ENCODE measurements at regions not wholly inside any gene's neighbourhood (a gene's known extent, or its start where the extent isn't known, plus 50 kb on each side); places are given as distances from the start of the nearest gene placed in this dataset.

DNA sequence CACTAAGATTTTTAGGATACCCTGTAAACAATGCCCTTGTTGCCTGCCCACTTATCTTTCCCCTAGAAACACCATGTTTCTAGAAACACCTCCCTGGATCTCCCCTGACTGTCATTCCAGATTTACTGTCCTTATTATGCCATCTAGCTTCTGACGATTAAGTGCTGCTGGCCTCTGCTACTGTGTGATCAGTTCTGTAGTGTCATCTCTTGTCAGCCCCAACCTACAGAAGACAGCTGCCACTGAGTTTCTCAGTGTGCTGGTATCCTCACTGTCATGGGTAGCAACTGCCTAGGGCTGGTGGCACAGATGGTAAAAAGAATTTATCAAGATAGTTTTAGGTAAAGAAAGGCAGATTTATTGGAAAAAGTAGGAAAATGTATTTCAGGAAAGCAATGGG, 68.7 kb upstream of the WWC2 start:
- H3K36me3 ChIP-seq (replicated peaks in 1 of 2; ENCODE audit: control insufficient read depth in 1 of 2, insufficient read depth in 2 of 2, low read length in 2 of 2), result no peaks in the 10 kb centered on the region
- no peak overlapping the region for H3K4me2 ChIP-seq (ENCODE audit: low read depth, low read length)
- H3K27ac ChIP-seq (ENCODE audit: extremely low read length, insufficient read depth, low read length), result no peak overlapping the region
- CTCF ChIA-PET (ENCODE audit: low intra/inter-chr PET ratio, low total read pairs), result no interaction called here
- H3K9ac ChIP-seq (ENCODE audit: insufficient read depth, low read depth, low read length), result no peak overlapping the region
- in situ Hi-C loops (cut with HindIII; ENCODE audit: extremely low pct_ligation_motif_present, low pct_unique_long_range_greater_than_20kb), result no loop called here
- intact Hi-C loops (cut with micrococcal nuclease; ENCODE audit: unreplicated experiment), result no loop called here
- H3K79me2 ChIP-seq (ENCODE audit: insufficient read depth, low read length), result no peaks in the 10 kb centered on the region
- no peaks in the 10 kb centered on the region for H3K9me3 ChIP-seq (ENCODE audit: low read length)
- H4K20me1 ChIP-seq (ENCODE audit: insufficient read depth, low read length), result no peaks in the 10 kb centered on the region
- WGBS (ENCODE audit: low lambda C conversion rate), result 0% methylated on average over 1 of the region's 1 CpG
- DNase-seq (ENCODE audit: low spot score) (no peak), ATAC-seq (no peak), FAIRE-seq (no peak)
- H3K4me1 ChIP-seq (ENCODE audit: insufficient read depth, low read length), result no peaks in the 10 kb centered on the region
- no peak overlapping the region for H3K4me3 ChIP-seq (replicated peaks in 1 of 3; ENCODE audit: insufficient read depth in 1 of 3, low read depth in 2 of 3, low read length in 3 of 3)
- POLR2A ChIA-PET, result no interaction called here
- BruUV-seq (replicated peaks), result no TSS peak
- H2AFZ ChIP-seq (ENCODE audit: low read length), result no peak overlapping the region
- peaks cover 0 to 9% of the 10 kb centered on the region in 2 experiments; a peak in 1 of 5 replicates for H3K27me3 ChIP-seq (ENCODE audit: control insufficient read depth in 1 of 2, insufficient read depth in 2 of 2, low read length in 2 of 2)
- no peak for TF ChIP-seq SIX1 (CRISPR knock-in tag; IDR thresholded peaks at IDR 0.05; ENCODE audit: borderline replicate concordance)
- TF ChIP-seq EED (CRISPR knock-in tag; IDR thresholded peaks at IDR 0.05), result no peak
- TF ChIP-seq, protein P1, sequence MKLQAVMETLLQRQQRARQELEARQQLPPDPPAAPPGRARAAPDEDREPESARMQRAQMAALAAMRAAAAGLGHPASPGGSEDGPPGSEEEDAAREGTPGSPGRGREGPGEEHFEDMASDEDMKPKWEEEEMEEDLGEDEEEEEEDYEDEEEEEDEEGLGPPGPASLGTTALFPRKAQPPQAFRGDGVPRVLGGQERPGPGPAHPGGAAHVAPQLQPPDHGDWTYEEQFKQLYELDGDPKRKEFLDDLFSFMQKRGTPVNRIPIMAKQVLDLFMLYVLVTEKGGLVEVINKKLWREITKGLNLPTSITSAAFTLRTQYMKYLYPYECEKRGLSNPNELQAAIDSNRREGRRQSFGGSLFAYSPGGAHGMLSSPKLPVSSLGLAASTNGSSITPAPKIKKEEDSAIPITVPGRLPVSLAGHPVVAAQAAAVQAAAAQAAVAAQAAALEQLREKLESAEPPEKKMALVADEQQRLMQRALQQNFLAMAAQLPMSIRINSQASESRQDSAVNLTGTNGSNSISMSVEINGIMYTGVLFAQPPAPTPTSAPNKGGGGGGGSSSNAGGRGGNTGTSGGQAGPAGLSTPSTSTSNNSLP (IDR thresholded peaks at IDR 0.05; ENCODE audit: low read depth, low read length), result no peak
- no peak for TF ChIP-seq ZSCAN22 (CRISPR knock-in tag; IDR thresholded peaks at IDR 0.05)
- no peak for TF ChIP-seq SALL2 (CRISPR knock-in tag; IDR thresholded peaks at IDR 0.05)
- TF ChIP-seq MTF1 (CRISPR knock-in tag; IDR thresholded peaks at IDR 0.05), result no peak

DNA sequence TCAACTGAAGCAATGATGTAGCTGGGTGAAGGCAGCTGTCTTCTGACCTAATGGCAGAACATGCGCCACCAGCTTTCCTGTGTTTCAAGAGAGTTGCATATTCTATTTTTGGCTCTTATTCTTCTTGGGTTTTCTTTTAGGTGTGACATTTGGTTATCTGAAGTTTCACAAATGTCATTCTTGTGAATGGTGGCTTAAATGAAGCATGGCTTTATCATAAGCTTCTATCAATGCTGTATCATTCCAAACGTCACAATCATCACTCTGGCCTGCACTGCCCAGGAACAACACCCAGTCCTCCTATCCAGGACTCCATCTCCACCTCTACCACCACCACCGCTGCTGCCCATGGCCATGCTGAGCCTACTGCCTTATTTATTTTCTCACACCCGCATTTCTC, 69.7 kb upstream of the WWC2 start:
- Histone ChIP-seq H3K79me2 (ENCODE audit: insufficient read depth, low read length) (no peaks in the 10 kb centered on the region), H3K4me3 (replicated peaks in 1 of 3; ENCODE audit: insufficient read depth in 1 of 3, low read depth in 2 of 3, low read length in 3 of 3) (no peak overlapping the region), H3K36me3 (replicated peaks in 1 of 2; ENCODE audit: control insufficient read depth in 1 of 2, insufficient read depth in 2 of 2, low read length in 2 of 2) (no peaks in the 10 kb centered on the region), H3K4me1 (ENCODE audit: insufficient read depth, low read length) (no peaks in the 10 kb centered on the region), H3K9me3 (ENCODE audit: low read length) (no peaks in the 10 kb centered on the region), H4K20me1 (ENCODE audit: insufficient read depth, low read length) (no peaks in the 10 kb centered on the region), H2AFZ (ENCODE audit: low read length) (no peak overlapping the region), H3K4me2 (ENCODE audit: low read depth, low read length) (no peak overlapping the region), H3K27ac (ENCODE audit: extremely low read length, insufficient read depth, low read length) (no peak overlapping the region), H3K9ac (ENCODE audit: insufficient read depth, low read depth, low read length) (no peak overlapping the region), H3K27me3 (ENCODE audit: control insufficient read depth in 1 of 2, insufficient read depth in 2 of 2, low read length in 2 of 2) (peaks cover 1 to 15% of the 10 kb centered on the region in 2 experiments; a peak in 2 of 5 replicates)
- intact Hi-C loops (cut with micrococcal nuclease; ENCODE audit: unreplicated experiment), result no loop called here
- POLR2A ChIA-PET, result no interaction called here
- ATAC-seq, result no peak
- no peak for DNase-seq (ENCODE audit: low spot score)
- 35% methylated on average over 4 of the region's 4 CpGs for WGBS (ENCODE audit: low lambda C conversion rate)
- in situ Hi-C loops (cut with HindIII; ENCODE audit: extremely low pct_ligation_motif_present, low pct_unique_long_range_greater_than_20kb), result no loop called here
- no peak for FAIRE-seq
- CTCF ChIA-PET (ENCODE audit: low intra/inter-chr PET ratio, low total read pairs), result no interaction called here
- BruUV-seq (replicated peaks), result no TSS peak
- TF ChIP-seq ZNF607 (CRISPR knock-in tag; IDR thresholded peaks at IDR 0.05; ENCODE audit: borderline replicate concordance) (no peak), ZNF781 (CRISPR knock-in tag; IDR thresholded peaks at IDR 0.05; ENCODE audit: borderline replicate concordance, not compliant biosample characterization) (no peak), SETDB1 (CRISPR knock-in tag; IDR thresholded peaks at IDR 0.05; ENCODE audit: borderline replicate concordance) (no peak), MBNL3 (CRISPR knock-in tag; conservative IDR thresholded peaks at IDR 0.05) (no peak)
- TF ChIP-seq, protein P2, sequence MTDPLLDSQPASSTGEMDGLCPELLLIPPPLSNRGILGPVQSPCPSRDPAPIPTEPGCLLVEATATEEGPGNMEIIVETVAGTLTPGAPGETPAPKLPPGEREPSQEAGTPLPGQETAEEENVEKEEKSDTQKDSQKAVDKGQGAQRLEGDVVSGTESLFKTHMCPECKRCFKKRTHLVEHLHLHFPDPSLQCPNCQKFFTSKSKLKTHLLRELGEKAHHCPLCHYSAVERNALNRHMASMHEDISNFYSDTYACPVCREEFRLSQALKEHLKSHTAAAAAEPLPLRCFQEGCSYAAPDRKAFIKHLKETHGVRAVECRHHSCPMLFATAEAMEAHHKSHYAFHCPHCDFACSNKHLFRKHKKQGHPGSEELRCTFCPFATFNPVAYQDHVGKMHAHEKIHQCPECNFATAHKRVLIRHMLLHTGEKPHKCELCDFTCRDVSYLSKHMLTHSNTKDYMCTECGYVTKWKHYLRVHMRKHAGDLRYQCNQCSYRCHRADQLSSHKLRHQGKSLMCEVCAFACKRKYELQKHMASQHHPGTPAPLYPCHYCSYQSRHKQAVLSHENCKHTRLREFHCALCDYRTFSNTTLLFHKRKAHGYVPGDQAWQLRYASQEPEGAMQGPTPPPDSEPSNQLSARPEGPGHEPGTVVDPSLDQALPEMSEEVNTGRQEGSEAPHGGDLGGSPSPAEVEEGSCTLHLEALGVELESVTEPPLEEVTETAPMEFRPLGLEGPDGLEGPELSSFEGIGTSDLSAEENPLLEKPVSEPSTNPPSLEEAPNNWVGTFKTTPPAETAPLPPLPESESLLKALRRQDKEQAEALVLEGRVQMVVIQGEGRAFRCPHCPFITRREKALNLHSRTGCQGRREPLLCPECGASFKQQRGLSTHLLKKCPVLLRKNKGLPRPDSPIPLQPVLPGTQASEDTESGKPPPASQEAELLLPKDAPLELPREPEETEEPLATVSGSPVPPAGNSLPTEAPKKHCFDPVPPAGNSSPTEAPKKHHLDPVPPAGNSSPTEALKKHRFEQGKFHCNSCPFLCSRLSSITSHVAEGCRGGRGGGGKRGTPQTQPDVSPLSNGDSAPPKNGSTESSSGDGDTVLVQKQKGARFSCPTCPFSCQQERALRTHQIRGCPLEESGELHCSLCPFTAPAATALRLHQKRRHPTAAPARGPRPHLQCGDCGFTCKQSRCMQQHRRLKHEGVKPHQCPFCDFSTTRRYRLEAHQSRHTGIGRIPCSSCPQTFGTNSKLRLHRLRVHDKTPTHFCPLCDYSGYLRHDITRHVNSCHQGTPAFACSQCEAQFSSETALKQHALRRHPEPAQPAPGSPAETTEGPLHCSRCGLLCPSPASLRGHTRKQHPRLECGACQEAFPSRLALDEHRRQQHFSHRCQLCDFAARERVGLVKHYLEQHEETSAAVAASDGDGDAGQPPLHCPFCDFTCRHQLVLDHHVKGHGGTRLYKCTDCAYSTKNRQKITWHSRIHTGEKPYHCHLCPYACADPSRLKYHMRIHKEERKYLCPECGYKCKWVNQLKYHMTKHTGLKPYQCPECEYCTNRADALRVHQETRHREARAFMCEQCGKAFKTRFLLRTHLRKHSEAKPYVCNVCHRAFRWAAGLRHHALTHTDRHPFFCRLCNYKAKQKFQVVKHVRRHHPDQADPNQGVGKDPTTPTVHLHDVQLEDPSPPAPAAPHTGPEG (CRISPR knock-in tag; IDR thresholded peaks at IDR 0.05), result no peak

All from HepG2 (cell line).